Stimulated activated CD8-positive, alpha-beta memory T cell treated with anti-CD3 and anti-CD28 coated beads, Interleukin-4, amount 100 ng/mL, for 48 hours (primary cell): ENCODE measurements at regions not wholly inside any gene's neighbourhood (a gene's known extent, or its start where the extent isn't known, plus 50 kb on each side); places are given as distances from the start of the nearest gene placed in this dataset.

Experiments used
- DNase-seq: peaks from one replicate; pipeline ENCODE4 v3.0.0-alpha.2; 2020

DNA sequence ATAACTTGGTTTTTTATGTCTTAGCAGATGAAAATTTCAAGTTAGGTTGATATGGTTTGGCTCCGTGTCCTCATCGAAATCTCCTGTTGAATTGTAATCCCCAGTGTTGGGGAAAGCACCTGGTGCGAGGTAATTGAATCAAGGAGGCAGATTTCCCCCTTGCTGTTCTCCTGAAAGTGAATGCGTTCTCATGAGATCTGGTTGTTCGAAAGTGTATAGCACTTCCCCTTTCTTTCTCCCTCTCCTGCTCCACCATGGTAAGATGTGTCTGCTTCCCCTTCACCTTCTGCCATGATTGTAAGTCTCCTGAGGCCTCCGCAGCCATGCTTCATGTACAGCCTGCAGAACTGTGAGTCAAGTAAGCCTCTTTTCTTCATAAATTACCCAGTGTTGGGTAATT is 242.1 kb upstream of the TNP1 start:
- no peak for DNase-seq

DNA sequence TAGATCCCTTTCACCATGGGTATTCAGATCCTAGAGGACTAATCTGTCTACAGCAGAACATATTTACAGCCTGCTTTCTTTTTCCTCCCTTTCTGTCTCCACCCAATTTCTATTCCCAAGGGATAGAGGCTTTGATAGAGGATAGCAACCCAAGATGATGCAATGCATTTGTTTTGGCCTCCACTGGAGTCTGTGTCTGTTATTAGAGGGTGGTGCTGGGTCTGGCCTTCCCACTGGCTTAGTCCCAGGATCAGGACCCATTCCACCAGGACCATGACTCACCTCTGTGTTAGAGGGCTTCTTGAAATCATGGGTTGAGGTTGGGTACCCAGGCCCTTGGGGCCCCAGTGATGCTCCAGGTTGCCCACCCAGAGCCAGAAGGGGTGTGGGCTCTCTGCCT is 239.7 kb upstream of the TNP1 start:
- no peak for DNase-seq

DNA sequence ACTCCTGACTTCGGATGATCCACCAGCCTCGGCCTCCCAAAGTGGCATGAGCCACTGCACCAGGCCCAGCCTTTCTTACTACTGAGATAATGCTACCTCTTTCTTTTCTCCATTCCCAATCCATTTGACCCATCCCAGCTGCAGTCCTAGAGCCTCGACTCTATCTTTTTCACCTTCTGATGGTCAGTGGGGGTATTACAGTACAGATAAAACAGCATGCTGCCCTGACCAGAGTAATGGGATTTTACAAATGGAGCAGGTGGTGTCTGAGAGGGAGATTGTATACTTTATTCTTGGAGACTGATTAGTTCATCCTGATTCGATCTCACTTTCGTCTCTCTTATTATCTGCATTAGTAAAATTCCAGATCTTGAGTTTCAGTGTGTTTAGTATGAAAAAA is 238.6 kb upstream of the TNP1 start:
- no peak for DNase-seq

- no peak for DNase-seq
Observed at GRCh38 chr2:217097346-217097745, 237.5 kb upstream of the TNP1 start.

GRCh38 chr2:217096474-217097225 is 236.8 kb upstream of the TNP1 start:
- DNase-seq: no peak

DNA sequence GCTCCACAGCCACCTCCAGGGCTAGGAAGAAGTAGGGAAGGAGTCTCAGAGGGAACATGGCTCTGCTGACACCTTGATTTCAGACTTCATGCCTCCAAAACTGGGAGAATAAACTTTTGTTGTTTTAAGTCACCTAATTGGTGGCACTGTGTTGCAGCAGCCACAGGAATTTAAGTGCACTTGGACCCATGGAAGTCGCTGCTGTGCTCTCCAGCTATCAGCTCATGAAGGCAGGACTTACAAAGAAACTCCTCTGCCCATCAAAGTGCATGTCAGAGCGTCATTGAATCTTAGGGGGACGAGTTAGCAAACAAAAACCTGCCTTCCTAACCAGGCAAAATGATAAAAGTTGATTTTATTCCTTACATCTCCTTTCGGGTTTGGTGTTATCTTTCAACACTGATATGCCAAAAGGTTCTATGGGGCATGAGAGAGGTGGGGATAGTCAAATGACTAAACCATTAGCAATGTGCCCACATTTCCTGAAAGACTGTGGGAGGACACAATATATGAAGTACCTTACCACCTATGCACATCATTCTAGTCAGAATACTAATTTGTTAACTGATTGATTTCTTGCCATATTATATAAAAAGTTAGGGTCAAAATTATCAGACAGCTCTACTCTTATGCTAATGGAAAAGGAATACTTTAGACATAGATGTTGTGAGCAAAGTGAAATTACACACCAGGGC is 235.8 kb upstream of the TNP1 start:
- no peak for DNase-seq

- no peak for DNase-seq
Observed at GRCh38 chr2:217092710-217093379, 233.0 kb upstream of the TNP1 start.

DNA sequence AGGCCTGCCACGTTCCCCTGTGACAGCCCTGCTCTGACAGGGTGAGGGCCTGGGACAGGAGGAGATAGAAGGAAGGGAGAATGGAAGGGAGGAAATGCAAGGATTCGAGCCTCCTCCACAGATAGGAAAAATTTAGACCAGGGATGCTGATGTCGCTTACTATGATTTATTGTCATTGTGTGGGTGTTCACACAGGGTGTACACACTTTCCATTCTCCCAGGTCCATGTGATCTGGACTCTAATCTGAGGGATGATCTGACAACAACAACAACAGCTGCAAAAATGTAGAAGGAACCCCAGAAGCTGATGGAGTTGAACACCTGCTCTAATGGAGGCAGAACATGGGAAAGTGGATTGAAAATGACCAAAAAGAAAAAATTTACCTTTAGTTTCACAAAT is 231.7 kb upstream of the TNP1 start:
- DNase-seq: no peak

DNA sequence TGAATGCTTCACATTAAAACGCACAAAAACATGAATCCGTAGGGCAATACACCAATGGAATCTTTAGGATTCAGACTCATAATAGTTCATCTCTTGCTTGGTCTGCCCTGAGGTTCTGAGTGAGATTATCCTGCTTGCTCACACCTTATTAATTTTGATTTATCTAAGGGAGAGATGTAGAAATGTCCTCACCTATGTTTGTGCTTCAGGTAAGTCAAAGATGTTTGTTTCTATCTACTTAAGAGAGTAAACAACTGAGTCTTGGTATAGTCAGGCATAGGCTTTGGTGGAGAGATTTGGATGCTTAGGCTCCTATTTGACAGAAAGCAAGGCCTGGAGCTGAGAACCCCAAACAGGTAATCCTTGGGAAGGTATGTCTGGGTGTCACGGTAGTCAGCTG is 231.0 kb upstream of the TNP1 start:
- DNase-seq: no peak

DNA sequence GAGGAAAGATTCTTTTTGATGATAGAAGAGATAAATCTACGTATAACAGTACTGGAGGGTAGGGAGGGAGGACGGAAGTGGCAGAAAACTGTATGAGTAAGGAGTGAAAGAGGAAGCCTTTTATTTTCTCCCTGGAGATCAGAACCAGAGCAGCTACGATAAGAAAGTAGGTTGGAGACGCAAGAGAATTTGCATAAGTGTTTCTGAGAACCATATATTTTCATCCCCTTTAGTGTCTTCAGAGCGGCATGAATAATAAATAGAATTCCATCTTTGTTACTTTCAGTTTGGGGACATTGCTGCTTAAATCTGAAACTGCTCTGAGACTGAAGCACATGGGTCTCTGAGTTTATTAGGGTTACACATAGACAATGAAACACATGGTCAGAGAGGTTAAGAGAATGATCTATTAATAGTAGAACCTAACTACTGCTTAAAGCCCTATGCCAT is 230.2 kb upstream of the TNP1 start:
- no peak for DNase-seq

DNA sequence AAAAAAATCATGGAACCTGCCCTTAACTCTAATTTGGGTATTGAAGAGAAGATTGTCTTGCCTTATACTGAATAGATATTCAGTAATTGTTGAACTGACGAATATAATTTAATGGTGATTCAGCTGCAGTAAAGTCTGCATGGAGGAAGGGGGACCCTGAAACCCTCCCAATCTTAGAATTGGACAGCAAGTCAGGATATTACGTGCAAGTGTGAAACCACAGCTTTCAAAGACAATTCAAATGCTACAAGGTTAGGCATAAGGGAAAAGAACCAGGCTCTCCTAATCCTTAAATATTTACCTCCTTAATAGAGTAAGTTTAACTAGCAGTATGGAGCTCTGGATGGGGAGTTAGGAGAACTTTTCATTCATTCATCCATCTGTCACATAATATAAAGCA is 226.9 kb upstream of the TNP1 start:
- DNase-seq: no peak

DNA sequence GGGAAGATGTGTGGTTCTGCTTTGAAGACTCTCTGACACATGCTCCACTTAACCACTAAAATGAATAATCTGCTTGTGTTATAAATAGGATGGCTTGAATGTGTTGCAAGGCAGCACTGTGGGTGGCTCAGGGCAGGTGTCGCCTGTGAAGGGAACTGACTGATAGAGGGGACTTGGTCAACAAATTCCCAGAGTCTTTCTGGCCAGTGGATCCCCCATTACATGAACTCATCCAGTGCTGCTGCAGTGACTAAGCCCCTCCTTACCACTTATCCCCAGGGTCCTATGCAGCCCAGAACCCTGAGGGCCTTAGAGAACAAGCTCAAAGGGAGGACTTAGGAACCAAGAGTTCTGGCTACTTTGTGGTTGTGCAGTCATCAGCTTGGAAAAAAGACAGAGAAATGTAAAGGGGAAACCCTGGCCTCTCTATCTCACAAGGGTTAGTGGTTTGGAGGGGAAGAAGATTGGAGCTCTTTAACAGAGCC is 226.2 kb upstream of the TNP1 start:
- DNase-seq: peak; percentile 48

- no peak for DNase-seq
Observed at GRCh38 chr2:217085543-217085942, 225.7 kb upstream of the TNP1 start.

DNA sequence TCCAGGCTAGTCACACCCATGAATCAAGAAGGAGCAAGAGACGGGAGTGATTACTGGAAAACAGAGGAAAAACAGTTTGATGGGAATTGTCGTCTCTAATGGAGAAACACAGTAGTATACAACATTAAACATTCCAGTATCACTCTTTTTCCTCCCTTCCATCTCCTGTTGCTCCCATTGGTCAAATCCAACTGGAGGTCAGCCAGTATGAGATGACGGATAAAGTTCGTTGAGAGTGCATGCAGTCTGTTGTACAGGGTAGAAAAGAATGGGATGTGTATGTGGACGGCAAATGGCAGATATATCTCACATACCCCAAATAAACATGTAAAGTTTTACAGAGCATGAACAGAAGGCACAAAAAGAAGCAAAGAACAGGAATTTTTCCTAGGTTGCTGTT is 221.9 kb upstream of the TNP1 start:
- no peak for DNase-seq

DNA sequence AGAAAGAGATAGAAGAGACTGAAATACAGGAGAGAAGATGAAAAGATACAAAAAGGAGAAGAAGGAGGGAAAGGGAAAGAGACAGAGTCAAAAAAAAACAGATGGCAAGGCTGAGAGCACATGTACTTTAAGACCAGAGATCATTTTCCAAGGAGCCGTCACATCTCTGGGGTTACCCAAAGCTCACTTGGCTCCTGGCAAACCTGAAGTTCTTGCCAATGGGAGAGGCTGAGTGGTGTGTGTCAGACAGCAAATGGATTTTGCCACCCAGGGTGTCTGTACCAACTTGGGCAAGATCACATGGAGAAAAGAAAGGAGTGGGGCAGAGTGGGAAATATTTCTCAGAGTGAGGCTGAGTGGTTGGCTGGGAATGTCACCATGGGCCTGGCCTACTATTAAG is 219.3 kb upstream of the TNP1 start:
- no peak for DNase-seq

GRCh38 chr2:217077831-217078407 is 218.1 kb upstream of the TNP1 start:
- DNase-seq: peak; percentile 33

GRCh38 chr2:217076657-217077232 is 216.9 kb upstream of the TNP1 start:
- DNase-seq: no peak

- DNase-seq: no peak
Observed at GRCh38 chr2:217076058-217076435, 216.2 kb upstream of the TNP1 start.

DNA sequence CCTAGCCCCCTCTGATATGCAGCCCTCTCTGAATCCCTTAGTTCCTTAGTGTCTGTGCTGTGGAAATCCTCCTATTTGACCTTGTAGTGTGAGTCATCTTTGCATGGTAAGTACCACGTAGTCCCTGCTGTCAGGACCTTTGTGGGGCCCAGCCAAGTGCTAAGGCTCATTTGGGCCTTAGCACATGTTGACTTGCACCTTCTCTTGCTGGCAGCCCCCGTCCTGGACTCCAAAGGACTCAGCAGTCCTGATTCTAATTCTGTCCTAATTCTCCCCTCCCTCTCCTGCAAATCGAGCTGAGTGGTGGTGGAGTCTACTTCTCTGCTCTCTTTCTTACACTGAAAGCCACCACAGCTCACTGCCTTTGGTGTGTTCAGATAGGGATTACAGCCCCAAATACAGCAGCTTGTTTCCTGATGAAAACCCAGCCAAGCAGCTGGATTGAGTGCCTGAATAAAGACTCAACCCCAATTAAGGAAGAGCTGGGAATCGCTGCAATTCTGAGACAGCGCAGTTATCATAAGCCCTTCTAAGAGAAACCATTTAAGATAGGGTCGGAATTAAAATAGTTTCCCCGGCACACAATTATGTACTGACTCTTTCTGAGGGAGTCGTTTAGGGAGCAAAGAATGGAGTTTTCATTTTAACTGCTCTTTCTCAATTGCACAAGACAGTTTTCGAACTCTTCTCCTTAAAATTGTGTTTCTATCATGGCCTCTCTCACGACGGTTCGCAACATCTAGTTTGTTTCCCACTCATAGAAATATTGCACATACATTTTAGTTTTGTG is 215.6 kb upstream of the TNP1 start:
- DNase-seq: no peak

GRCh38 chr2:217074576-217075255 is 214.9 kb upstream of the TNP1 start:
- no peak for DNase-seq

DNA sequence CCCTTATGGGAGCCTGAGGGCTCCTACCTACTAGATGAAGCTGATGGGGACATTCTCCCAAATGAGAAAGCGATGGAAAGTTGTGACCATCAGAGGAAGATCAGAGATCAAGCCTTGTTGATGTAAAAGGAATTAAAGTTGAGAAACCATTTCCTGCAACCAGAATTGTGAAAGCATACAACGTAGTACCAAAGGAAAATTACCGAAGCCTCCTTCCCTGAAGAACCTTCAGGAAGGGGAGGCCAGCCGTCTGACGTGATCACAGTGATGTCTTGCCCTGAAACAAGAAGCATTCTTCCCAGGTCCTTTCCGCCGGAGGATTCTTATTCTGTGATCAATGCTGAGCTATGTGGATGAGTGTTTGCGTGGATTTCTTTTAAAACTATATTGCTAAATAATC is 211.6 kb upstream of the TNP1 start:
- no peak for DNase-seq

DNA sequence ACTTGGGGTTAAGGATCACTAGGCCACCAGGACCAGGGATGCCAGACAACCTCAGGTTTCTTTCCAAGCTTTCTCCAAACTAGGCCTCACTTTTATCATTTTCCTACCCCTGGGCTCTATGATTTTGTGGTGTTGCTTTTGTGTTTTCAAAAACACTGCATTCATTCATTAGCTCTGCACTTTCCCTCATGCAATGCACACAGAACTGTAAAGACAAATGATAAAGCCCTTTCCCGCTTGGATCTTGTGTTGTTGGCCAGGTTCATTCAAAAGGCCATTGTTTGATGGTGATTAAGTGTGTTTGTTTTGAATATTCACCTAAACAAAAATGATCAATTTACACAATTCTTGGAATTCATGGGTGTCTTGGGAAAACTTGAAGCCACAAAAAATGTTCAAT is 210.7 kb upstream of the TNP1 start:
- DNase-seq: no peak
